ENCODE measurements at regions not wholly inside any gene's neighbourhood (a gene's known extent, or its start where the extent isn't known, plus 50 kb on each side); places are given as distances from the start of the nearest gene placed in this dataset.

DNA sequence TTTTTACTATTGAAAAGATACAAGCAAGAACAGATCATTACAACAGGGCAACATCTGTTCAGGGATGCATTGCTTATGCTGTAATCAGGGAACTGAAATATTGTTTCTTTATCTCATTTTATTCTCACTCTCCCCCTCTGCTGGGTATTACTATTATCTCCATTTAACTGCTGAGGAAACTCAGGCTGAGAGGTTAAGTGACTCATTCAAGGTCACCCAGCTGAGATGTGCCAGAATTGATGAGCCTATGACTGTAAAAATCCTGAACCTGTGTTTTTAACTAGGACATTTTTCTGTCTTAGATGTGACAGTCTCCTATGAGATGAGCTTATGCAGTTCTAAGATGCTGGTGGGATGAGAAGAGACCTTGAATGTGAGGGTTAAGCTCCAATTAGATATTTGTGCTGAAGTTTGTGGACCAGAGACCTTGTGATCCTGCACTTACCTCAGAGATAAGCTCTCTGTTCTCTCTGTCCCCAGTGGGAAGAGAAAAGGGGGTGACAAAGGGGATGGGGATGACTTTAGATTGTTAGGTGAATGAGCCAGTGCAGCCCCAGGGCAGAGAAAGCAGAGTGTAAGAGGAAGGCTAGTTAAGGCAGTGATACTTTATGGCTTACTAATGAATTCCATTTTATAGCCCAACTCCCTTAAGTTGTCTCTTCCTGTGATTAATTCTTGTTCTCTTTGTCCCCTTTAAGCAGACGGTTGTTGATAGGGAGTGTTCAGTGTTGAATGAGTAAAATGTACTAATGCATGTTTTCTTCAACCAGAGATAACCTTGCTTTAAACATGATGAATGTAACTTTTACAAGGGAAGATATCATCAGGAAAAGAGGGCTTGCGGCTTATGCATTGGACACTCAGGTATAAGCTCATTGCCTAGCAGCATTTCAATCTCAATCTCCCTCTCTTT is 111.4 kb downstream of the HLX start:
- peak; percentile 68 for ATAC-seq
- TF ChIP-seq ZFP30 (CRISPR knock-in tag; IDR thresholded peaks at IDR 0.05), result no peak
- TF ChIP-seq ZNF565 (CRISPR knock-in tag; conservative IDR thresholded peaks at IDR 0.05; ENCODE audit: low read depth), result no peak
- no peak for TF ChIP-seq ZC3H10 (CRISPR knock-in tag; IDR thresholded peaks at IDR 0.05)
- no peak for TF ChIP-seq CSDC2 (CRISPR knock-in tag; IDR thresholded peaks at IDR 0.05)
- no peak for TF ChIP-seq RARB (CRISPR knock-in tag; IDR thresholded peaks at IDR 0.05)
- TF ChIP-seq, protein P1, sequence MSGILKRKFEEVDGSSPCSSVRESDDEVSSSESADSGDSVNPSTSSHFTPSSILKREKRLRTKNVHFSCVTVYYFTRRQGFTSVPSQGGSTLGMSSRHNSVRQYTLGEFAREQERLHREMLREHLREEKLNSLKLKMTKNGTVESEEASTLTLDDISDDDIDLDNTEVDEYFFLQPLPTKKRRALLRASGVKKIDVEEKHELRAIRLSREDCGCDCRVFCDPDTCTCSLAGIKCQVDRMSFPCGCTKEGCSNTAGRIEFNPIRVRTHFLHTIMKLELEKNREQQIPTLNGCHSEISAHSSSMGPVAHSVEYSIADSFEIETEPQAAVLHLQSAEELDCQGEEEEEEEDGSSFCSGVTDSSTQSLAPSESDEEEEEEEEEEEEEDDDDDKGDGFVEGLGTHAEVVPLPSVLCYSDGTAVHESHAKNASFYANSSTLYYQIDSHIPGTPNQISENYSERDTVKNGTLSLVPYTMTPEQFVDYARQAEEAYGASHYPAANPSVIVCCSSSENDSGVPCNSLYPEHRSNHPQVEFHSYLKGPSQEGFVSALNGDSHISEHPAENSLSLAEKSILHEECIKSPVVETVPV (CRISPR knock-in tag; IDR thresholded peaks at IDR 0.05), result no peak
- TF ChIP-seq, protein P2, sequence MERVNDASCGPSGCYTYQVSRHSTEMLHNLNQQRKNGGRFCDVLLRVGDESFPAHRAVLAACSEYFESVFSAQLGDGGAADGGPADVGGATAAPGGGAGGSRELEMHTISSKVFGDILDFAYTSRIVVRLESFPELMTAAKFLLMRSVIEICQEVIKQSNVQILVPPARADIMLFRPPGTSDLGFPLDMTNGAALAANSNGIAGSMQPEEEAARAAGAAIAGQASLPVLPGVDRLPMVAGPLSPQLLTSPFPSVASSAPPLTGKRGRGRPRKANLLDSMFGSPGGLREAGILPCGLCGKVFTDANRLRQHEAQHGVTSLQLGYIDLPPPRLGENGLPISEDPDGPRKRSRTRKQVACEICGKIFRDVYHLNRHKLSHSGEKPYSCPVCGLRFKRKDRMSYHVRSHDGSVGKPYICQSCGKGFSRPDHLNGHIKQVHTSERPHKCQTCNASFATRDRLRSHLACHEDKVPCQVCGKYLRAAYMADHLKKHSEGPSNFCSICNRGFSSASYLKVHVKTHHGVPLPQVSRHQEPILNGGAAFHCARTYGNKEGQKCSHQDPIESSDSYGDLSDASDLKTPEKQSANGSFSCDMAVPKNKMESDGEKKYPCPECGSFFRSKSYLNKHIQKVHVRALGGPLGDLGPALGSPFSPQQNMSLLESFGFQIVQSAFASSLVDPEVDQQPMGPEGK (CRISPR knock-in tag; IDR thresholded peaks at IDR 0.05; ENCODE audit: borderline replicate concordance), result no peak
- TF ChIP-seq ESRRG (CRISPR knock-in tag; IDR thresholded peaks at IDR 0.05), result no peak
- no peak for TF ChIP-seq SNAI2 (CRISPR knock-in tag; IDR thresholded peaks at IDR 0.05)

DNA sequence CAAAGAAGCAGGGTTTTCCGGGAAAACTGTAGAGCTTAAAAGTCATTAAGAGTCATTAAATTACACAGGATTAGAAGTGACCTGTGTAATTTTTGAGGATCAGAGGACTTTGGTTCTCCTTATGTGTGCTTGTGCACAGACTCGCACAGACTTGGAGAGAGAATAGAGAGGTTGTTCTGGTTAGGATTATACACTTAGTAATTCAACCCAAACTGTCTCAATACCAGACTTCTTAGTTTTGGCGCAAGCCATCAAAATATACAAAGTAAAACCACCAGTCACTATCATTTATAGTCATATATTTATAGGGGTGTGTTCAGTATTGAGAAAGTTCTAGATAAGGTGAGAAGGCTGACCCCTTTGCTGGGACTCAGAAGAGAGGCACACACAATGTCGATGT is 112.3 kb downstream of the HLX start:
- peak; percentile 37 for ATAC-seq
- TF ChIP-seq, protein P2 (CRISPR knock-in tag; IDR thresholded peaks at IDR 0.05; ENCODE audit: borderline replicate concordance), result no peak
- TF ChIP-seq TCF4 (CRISPR knock-in tag; IDR thresholded peaks at IDR 0.05; ENCODE audit: borderline replicate concordance), result no peak
- no peak for TF ChIP-seq ZNF70 (CRISPR knock-in tag; IDR thresholded peaks at IDR 0.05)
- TF ChIP-seq, protein P3, sequence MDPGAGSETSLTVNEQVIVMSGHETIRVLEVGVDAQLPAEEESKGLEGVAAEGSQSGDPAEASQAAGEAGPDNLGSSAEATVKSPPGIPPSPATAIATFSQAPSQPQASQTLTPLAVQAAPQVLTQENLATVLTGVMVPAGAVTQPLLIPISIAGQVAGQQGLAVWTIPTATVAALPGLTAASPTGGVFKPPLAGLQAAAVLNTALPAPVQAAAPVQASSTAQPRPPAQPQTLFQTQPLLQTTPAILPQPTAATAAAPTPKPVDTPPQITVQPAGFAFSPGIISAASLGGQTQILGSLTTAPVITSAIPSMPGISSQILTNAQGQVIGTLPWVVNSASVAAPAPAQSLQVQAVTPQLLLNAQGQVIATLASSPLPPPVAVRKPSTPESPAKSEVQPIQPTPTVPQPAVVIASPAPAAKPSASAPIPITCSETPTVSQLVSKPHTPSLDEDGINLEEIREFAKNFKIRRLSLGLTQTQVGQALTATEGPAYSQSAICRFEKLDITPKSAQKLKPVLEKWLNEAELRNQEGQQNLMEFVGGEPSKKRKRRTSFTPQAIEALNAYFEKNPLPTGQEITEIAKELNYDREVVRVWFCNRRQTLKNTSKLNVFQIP (CRISPR knock-in tag; IDR thresholded peaks at IDR 0.05; ENCODE audit: borderline replicate concordance, low read depth), result no peak
- TF ChIP-seq, protein P4, sequence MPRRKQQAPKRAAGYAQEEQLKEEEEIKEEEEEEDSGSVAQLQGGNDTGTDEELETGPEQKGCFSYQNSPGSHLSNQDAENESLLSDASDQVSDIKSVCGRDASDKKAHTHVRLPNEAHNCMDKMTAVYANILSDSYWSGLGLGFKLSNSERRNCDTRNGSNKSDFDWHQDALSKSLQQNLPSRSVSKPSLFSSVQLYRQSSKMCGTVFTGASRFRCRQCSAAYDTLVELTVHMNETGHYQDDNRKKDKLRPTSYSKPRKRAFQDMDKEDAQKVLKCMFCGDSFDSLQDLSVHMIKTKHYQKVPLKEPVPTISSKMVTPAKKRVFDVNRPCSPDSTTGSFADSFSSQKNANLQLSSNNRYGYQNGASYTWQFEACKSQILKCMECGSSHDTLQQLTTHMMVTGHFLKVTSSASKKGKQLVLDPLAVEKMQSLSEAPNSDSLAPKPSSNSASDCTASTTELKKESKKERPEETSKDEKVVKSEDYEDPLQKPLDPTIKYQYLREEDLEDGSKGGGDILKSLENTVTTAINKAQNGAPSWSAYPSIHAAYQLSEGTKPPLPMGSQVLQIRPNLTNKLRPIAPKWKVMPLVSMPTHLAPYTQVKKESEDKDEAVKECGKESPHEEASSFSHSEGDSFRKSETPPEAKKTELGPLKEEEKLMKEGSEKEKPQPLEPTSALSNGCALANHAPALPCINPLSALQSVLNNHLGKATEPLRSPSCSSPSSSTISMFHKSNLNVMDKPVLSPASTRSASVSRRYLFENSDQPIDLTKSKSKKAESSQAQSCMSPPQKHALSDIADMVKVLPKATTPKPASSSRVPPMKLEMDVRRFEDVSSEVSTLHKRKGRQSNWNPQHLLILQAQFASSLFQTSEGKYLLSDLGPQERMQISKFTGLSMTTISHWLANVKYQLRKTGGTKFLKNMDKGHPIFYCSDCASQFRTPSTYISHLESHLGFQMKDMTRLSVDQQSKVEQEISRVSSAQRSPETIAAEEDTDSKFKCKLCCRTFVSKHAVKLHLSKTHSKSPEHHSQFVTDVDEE (CRISPR knock-in tag; IDR thresholded peaks at IDR 0.05), result no peak
- no peak for TF ChIP-seq RARB (CRISPR knock-in tag; IDR thresholded peaks at IDR 0.05)

DNA sequence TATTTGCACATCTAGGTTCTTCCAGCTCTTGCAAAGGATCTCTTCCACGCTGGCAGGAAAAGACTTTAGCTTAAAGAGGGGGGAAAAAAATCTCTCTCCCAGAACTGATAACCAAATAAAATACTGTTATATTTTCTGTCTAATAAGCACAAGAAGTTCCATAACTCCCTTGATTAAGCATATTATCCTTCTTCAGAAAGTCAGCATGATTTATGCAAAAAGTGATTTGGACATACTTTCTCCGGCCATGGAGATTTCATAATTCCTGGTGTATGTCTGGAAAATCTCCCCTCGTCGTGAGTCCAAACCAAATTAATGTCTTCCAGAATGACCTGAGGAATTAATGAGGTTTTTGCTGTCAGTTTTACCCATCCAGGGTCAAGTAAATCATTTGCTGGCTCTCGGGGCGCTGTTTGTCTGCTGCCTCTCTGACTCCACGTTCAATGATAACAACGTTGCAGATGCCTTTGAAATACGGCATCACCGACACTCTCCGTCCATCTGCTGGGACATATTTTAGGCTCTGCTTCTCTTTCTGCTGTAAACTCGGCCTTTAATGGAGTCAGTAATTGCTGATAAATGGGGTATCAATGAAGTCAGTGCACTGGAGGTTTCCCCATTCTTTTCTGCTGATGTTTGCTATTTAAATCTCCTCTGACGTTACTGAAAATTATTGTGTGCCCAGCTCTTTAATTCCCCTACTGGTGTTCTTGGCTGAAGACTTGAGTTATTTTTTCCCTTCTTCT is 112.9 kb downstream of the HLX start:
- peak; percentile 77 for ATAC-seq
- TF ChIP-seq, protein P2 (CRISPR knock-in tag; IDR thresholded peaks at IDR 0.05; ENCODE audit: borderline replicate concordance), result peak; percentile 88; the same call in 1 of the 2 replicates
- TF ChIP-seq ZNF8 (CRISPR knock-in tag; IDR thresholded peaks at IDR 0.05) (no peak), GLIS3 (CRISPR knock-in tag; IDR thresholded peaks at IDR 0.05) (no peak), SNAI2 (CRISPR knock-in tag; IDR thresholded peaks at IDR 0.05) (no peak), ARNTL (CRISPR knock-in tag; IDR thresholded peaks at IDR 0.05; ENCODE audit: borderline replicate concordance, low read depth) (no peak), ZNF70 (CRISPR knock-in tag; IDR thresholded peaks at IDR 0.05) (no peak), ZFP3 (CRISPR knock-in tag; IDR thresholded peaks at IDR 0.05) (no peak), TCF4 (CRISPR knock-in tag; IDR thresholded peaks at IDR 0.05; ENCODE audit: borderline replicate concordance) (no peak), ZC3H10 (CRISPR knock-in tag; IDR thresholded peaks at IDR 0.05) (peak; percentile 92), CSDC2 (CRISPR knock-in tag; IDR thresholded peaks at IDR 0.05) (peak; percentile 78; the same call in 1 of the 2 replicates), PPARA (CRISPR knock-in tag; IDR thresholded peaks at IDR 0.05; ENCODE audit: borderline replicate concordance) (no peak), ISL1 (CRISPR knock-in tag; IDR thresholded peaks at IDR 0.05) (no peak; the same call in 1 of the 2 replicates), BACH2 (CRISPR knock-in tag; IDR thresholded peaks at IDR 0.05; ENCODE audit: borderline replicate concordance) (no peak)
- TF ChIP-seq, protein P5, sequence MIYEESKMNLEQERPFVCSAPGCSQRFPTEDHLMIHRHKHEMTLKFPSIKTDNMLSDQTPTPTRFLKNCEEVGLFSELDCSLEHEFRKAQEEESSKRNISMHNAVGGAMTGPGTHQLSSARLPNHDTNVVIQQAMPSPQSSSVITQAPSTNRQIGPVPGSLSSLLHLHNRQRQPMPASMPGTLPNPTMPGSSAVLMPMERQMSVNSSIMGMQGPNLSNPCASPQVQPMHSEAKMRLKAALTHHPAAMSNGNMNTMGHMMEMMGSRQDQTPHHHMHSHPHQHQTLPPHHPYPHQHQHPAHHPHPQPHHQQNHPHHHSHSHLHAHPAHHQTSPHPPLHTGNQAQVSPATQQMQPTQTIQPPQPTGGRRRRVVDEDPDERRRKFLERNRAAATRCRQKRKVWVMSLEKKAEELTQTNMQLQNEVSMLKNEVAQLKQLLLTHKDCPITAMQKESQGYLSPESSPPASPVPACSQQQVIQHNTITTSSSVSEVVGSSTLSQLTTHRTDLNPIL (CRISPR knock-in tag; IDR thresholded peaks at IDR 0.05; ENCODE audit: low read depth), result no peak
